Suppressor macrophage treated with lipopolysaccharide for 4 hours (primary cell): ENCODE measurements at regions not wholly inside any gene's neighbourhood (a gene's known extent, or its start where the extent isn't known, plus 50 kb on each side); places are given as distances from the start of the nearest gene placed in this dataset.

Experiments
- DNase-seq: peaks from one replicate; pipeline ENCODE4 v3.0.0-alpha.2; 2020

GRCh38 chr14:32027255-32027939 lies 49.7 kb upstream of the ARHGAP5 start:
- no peak for DNase-seq
